ENCODE measurements at regions not wholly inside any gene's neighbourhood (a gene's known extent, or its start where the extent isn't known, plus 50 kb on each side); places are given as distances from the start of the nearest gene placed in this dataset.
"Not testable (repeated sequence)": the region's sequence is repeated elsewhere in the genome, so short reads cannot be mapped to it uniquely, and the experiment has no call there.

GRCh38 chr20:1809611-1810510, 85.3 kb upstream of the SIRPA start:
- DNase-seq = no peak

GRCh38 chr20:1809131-1809572, 86.1 kb upstream of the SIRPA start:
- no peak for DNase-seq

GRCh38 chr20:1808101-1808500, 87.1 kb upstream of the SIRPA start:
- DNase-seq = no peak

- no peak for DNase-seq
Observed at GRCh38 chr20:1807394-1807793, 87.8 kb upstream of the SIRPA start.

GRCh38 chr20:1806456-1806855, 88.8 kb upstream of the SIRPA start:
- no peak for DNase-seq

GRCh38 chr20:1805816-1806215, 89.4 kb upstream of the SIRPA start:
- no peak for DNase-seq

GRCh38 chr20:1805161-1805581, 90.0 kb upstream of the SIRPA start:
- no peak for DNase-seq

GRCh38 chr20:1804554-1804956, 90.7 kb upstream of the SIRPA start:
- no peak for DNase-seq

- DNase-seq = no peak
Observed at GRCh38 chr20:1803932-1804501, 91.2 kb upstream of the SIRPA start.

- peak; percentile 66 for DNase-seq
Observed at GRCh38 chr20:1803061-1803931, 91.9 kb upstream of the SIRPA start.

GRCh38 chr20:1802385-1803060, 92.7 kb upstream of the SIRPA start:
- DNase-seq = peak; percentile 67

GRCh38 chr20:1801929-1802306, 93.3 kb upstream of the SIRPA start:
- DNase-seq = no peak

- DNase-seq = no peak
Observed at GRCh38 chr20:1801225-1801928, 93.8 kb upstream of the SIRPA start.

GRCh38 chr20:1800777-1801176, 94.4 kb upstream of the SIRPA start:
- no peak for DNase-seq

- no peak for DNase-seq
Observed at GRCh38 chr20:1800180-1800579, 95.0 kb upstream of the SIRPA start.

GRCh38 chr20:1799746-1800145, 95.5 kb upstream of the SIRPA start:
- not testable (repeated sequence) for DNase-seq

GRCh38 chr20:1798982-1799381, 96.2 kb upstream of the SIRPA start:
- DNase-seq = peak; percentile 27

GRCh38 chr20:1793821-1794220, 101.4 kb upstream of the SIRPA start:
- no peak for DNase-seq

- no peak for DNase-seq
Observed at GRCh38 chr20:1792274-1792673, 102.9 kb upstream of the SIRPA start.

GRCh38 chr20:1790386-1790785, 104.8 kb upstream of the SIRPA start:
- no peak for DNase-seq

- no peak for DNase-seq
Observed at GRCh38 chr20:1788044-1788443, 107.2 kb upstream of the SIRPA start.

- no peak for DNase-seq
Observed at GRCh38 chr20:1786486-1786885, 108.7 kb upstream of the SIRPA start.
